Neural progenitor cell (in vitro differentiated cells): ENCODE measurements at regions not wholly inside any gene's neighbourhood (a gene's known extent, or its start where the extent isn't known, plus 50 kb on each side); places are given as distances from the start of the nearest gene placed in this dataset.

Experiments
- DNase-seq: peaks from one replicate; pipeline ENCODE4 v3.0.0-alpha.2; 2016; ENCODE audit warnings: low spot score
- H2AFZ ChIP-seq: fragments of 200-600 bp; sonication (generic); replicated peaks from 2 replicates; pipeline ENCODE4 v1.6.1; 2016; ENCODE audit warnings: antibody characterized with exemption
- H3F3A ChIP-seq: fragments of 200-600 bp; sonication (generic); 2 replicates; pipeline ENCODE4 v1.6.1; 2016; ENCODE audit warnings: antibody characterized with exemption, low read depth
- H3K27ac ChIP-seq: fragments of 200-600 bp; sonication (generic); 2 replicates; pipeline ENCODE4 v1.5.1; 2016; ENCODE audit warnings: mild to moderate bottlenecking
- H3K27me3 ChIP-seq: fragments of 200-600 bp; sonication (generic); 2 replicates; pipeline ENCODE4 v1.6.1; 2016; ENCODE audit warnings: mild to moderate bottlenecking, moderate library complexity
- H3K36me3 ChIP-seq: fragments of 200-600 bp; sonication (generic); 2 replicates; pipeline ENCODE4 v1.5.1; 2016
- H3K4me1 ChIP-seq: fragments of 200-600 bp; sonication (generic); 2 replicates; pipeline ENCODE4 v1.6.1; 2016; ENCODE audit warnings: mixed run types
- H3K4me2 ChIP-seq: fragments of 200-600 bp; sonication (generic); 2 replicates; pipeline ENCODE4 v1.6.1; 2016
- H3K4me3 ChIP-seq: fragments of 200-600 bp; sonication (generic); 2 replicates; pipeline ENCODE4 v1.5.1; 2016
- H3K79me2 ChIP-seq: fragments of 200-600 bp; sonication (generic); 2 replicates; pipeline ENCODE4 v1.6.1; 2016; ENCODE audit warnings: low read depth
- H3K9ac ChIP-seq: fragments of 200-600 bp; sonication (generic); 2 replicates; pipeline ENCODE4 v1.6.1; 2016
- H3K9me3 ChIP-seq: fragments of 200-600 bp; sonication (generic); 2 replicates; pipeline ENCODE4 v1.5.1; 2016; ENCODE audit warnings: low read depth
- H4K20me1 ChIP-seq: fragments of 200-600 bp; sonication (generic); 2 replicates; pipeline ENCODE4 v1.6.1; 2016; ENCODE audit warnings: low read depth
- H3K27ac Mint-ChIP-seq: 3 replicates; pipeline ENCODE4 v1.8.0; 2021; ENCODE audit warnings: mixed read lengths
- H3K27me3 Mint-ChIP-seq: 2 replicates; pipeline ENCODE4 v1.8.0; 2022; ENCODE audit warnings: low read depth, mild to moderate bottlenecking, inconsistent platforms, moderate library complexity, mixed read lengths; ENCODE audit not compliant: insufficient read depth
- H3K36me3 Mint-ChIP-seq: 3 replicates; pipeline ENCODE4 v1.8.0; 2021; ENCODE audit warnings: mixed read lengths
- H3K4me1 Mint-ChIP-seq: 3 replicates; pipeline ENCODE4 v1.8.0; 2021; ENCODE audit warnings: mixed read lengths
- H3K4me3 Mint-ChIP-seq: 3 replicates; pipeline ENCODE4 v1.8.0; 2021; ENCODE audit warnings: mild to moderate bottlenecking, moderate library complexity, mixed read lengths
- H3K9me3 Mint-ChIP-seq: 3 replicates; pipeline ENCODE4 v1.8.0; 2020; ENCODE audit warnings: mixed read lengths
- CTCF ChIP-seq: fragments of 200-600 bp; sonication (generic); IDR thresholded peaks from 2 replicates; pipeline ENCODE4 v1.5.1; 2017; ENCODE audit warnings: antibody characterized with exemption, mild to moderate bottlenecking
- EZH2 ChIP-seq: fragments of 200-600 bp; sonication (generic); IDR thresholded peaks from 2 replicates; pipeline ENCODE4 v1.6.1; 2017; ENCODE audit warnings: antibody characterized with exemption, mild to moderate bottlenecking, moderate library complexity
- EZH2phosphoT487 ChIP-seq: fragments of 200-600 bp; sonication (generic); IDR thresholded peaks from 2 replicates; pipeline ENCODE4 v1.6.1; 2017; ENCODE audit warnings: antibody characterized with exemption

DNA sequence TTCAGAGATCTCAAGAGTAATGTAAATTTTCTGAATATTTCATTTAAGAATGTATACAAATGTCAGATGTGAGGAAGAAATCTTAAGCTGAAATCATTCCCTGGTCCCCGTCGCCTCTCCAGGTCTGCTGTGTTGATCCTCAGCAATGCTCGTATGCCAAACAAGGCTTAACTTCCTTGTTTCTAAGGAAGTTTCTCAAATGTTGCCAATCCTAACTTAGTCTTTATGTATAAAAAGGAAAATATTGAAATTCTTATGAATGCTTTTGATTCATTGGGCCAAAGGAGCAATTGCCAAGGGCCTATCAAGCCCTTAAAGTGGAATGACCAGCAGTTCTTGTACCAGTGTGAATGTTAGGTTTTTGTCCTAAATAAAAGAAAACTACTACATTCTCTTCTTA is 507.7 kb upstream of the SEMA6D start:
- Mint-ChIP-seq H3K36me3 (no peaks in the 10 kb centered on the region), H3K9me3 (no peaks in the 10 kb centered on the region), H3K27ac (no peak overlapping the region), H3K4me1 (peaks cover 11% of the 10 kb centered on the region), H3K27me3 (peaks cover 3% of the 10 kb centered on the region), H3K4me3 (no peak overlapping the region)
- no peak overlapping the region for H3K27ac ChIP-seq
- H3K9me3 ChIP-seq = no peaks in the 10 kb centered on the region
- H3K4me3 ChIP-seq = no peak overlapping the region
- no peak overlapping the region for H3K4me2 ChIP-seq
- no peaks in the 10 kb centered on the region for H3K79me2 ChIP-seq
- H3K9ac ChIP-seq = no peak overlapping the region
- TF ChIP-seq EZH2 (no peak), CTCF (no peak)
- no peak for DNase-seq
- H3K36me3 ChIP-seq = no peaks in the 10 kb centered on the region
- H4K20me1 ChIP-seq = no peaks in the 10 kb centered on the region
- H3K4me1 ChIP-seq = peaks cover 8% of the 10 kb centered on the region
- H3K27me3 ChIP-seq = no peaks in the 10 kb centered on the region
- H2AFZ ChIP-seq = no peak overlapping the region
- no peaks in the 10 kb centered on the region for H3F3A ChIP-seq

GRCh38 chr15:47212222-47213010 is 504.9 kb upstream of the SEMA6D start:
- H3K36me3 Mint-ChIP-seq = no peaks in the 10 kb centered on the region
- no peak for TF ChIP-seq EZH2
- TF ChIP-seq CTCF = no peak
- no peak for TF ChIP-seq EZH2phosphoT487
- H3K27ac Mint-ChIP-seq = no peak overlapping the region
- Histone ChIP-seq H3F3A (no peaks in the 10 kb centered on the region), H3K9me3 (no peaks in the 10 kb centered on the region), H3K4me3 (no peak overlapping the region), H4K20me1 (no peaks in the 10 kb centered on the region), H3K4me2 (no peak overlapping the region), H3K9ac (no peak overlapping the region), H3K79me2 (no peaks in the 10 kb centered on the region), H3K36me3 (no peaks in the 10 kb centered on the region), H3K4me1 (no peaks in the 10 kb centered on the region), H3K27ac (no peak overlapping the region), H2AFZ (no peak overlapping the region), H3K27me3 (no peaks in the 10 kb centered on the region)
- H3K27me3 Mint-ChIP-seq = peaks cover 3% of the 10 kb centered on the region
- H3K4me3 Mint-ChIP-seq = no peak overlapping the region
- H3K4me1 Mint-ChIP-seq = peaks cover 4% of the 10 kb centered on the region
- H3K9me3 Mint-ChIP-seq = no peaks in the 10 kb centered on the region
- no peak for DNase-seq

DNA sequence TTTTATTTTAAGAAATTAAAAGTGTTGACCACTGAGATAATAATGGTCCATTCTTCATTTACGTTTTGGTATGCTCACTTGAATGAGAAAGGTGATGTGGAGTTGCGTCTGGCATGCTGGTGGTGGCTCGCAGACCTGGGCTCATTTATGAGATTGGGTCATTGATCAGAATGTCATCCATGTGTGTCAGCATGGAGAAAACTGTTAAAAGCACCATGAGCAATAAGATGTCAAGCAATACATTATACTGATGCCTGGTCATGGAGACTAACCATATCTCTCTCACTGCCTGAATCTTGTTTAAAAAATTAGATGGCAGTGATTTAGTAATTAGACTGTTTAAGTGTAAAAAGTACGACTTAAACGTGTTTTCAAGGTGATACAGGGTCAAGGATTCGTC is 503.4 kb upstream of the SEMA6D start:
- TF ChIP-seq EZH2 (no peak), EZH2phosphoT487 (no peak), CTCF (no peak)
- Histone ChIP-seq H3K79me2 (no peaks in the 10 kb centered on the region), H2AFZ (no peak overlapping the region), H3K27me3 (no peaks in the 10 kb centered on the region), H3K36me3 (no peaks in the 10 kb centered on the region), H4K20me1 (no peaks in the 10 kb centered on the region), H3K4me2 (no peak overlapping the region), H3K4me1 (no peaks in the 10 kb centered on the region), H3K9me3 (no peaks in the 10 kb centered on the region), H3K27ac (no peak overlapping the region), H3K9ac (no peak overlapping the region), H3K4me3 (no peak overlapping the region), H3F3A (no peaks in the 10 kb centered on the region)
- Mint-ChIP-seq H3K4me1 (peaks cover 11% of the 10 kb centered on the region), H3K4me3 (no peak overlapping the region), H3K27me3 (peaks cover 3% of the 10 kb centered on the region), H3K36me3 (no peaks in the 10 kb centered on the region), H3K9me3 (no peaks in the 10 kb centered on the region), H3K27ac (no peak overlapping the region)
- no peak for DNase-seq
